Effector memory CD4-positive, alpha-beta T cell (primary cell): ENCODE measurements at regions not wholly inside any gene's neighbourhood (a gene's known extent, or its start where the extent isn't known, plus 50 kb on each side); places are given as distances from the start of the nearest gene placed in this dataset.
"Not testable (repeated sequence)": the region's sequence is repeated elsewhere in the genome, so short reads cannot be mapped to it uniquely, and the experiment has no call there.

ENCODE experiments used
- DNase-seq, 3 donors: peaks; one replicate each; pipeline ENCODE4 v3.0.0-alpha.2; 2020
- H3K27ac ChIP-seq: 2 replicates; pipeline ENCODE4 v1.7.0; 2013; ENCODE audit warnings: mild to moderate bottlenecking, low read length, moderate library complexity; ENCODE audit not compliant: insufficient read depth, poor library complexity, severe bottlenecking
- H3K27me3 ChIP-seq: replicated peaks from 2 replicates; pipeline ENCODE4 v1.7.0; 2013; ENCODE audit warnings: mild to moderate bottlenecking, low read length; ENCODE audit not compliant: insufficient read depth, control insufficient read depth, poor library complexity, severe bottlenecking
- H3K36me3 ChIP-seq: 2 replicates; pipeline ENCODE4 v1.7.0; 2013; ENCODE audit warnings: mild to moderate bottlenecking, low read length, moderate library complexity; ENCODE audit not compliant: control insufficient read depth, insufficient read depth
- H3K4me1 ChIP-seq: 2 replicates; pipeline ENCODE4 v1.7.0; 2013; ENCODE audit warnings: low read length, mild to moderate bottlenecking; ENCODE audit not compliant: control insufficient read depth, insufficient read depth, poor library complexity, severe bottlenecking
- H3K4me3 ChIP-seq: 2 replicates; pipeline ENCODE4 v1.7.0; 2013; ENCODE audit warnings: low read length, low read depth, mild to moderate bottlenecking; ENCODE audit not compliant: insufficient read depth, poor library complexity, severe bottlenecking
- H3K9me3 ChIP-seq: 2 replicates; pipeline ENCODE4 v1.7.0; 2013; ENCODE audit warnings: mild to moderate bottlenecking, low read length, moderate library complexity; ENCODE audit not compliant: control insufficient read depth

- not testable (repeated sequence) for H3K4me1 ChIP-seq, DNase-seq, H3K4me3 ChIP-seq, H3K27me3 ChIP-seq, H3K36me3 ChIP-seq, H3K9me3 ChIP-seq, H3K27ac ChIP-seq
These were observed 125.0 kb downstream of the PRL start for GRCh38 chr6:22171885-22172284.

GRCh38 chr6:22173311-22173710 lies 123.5 kb downstream of the PRL start:
- Histone ChIP-seq H3K36me3 (no peaks in the 10 kb centered on the region), H3K9me3 (peaks cover 3% of the 10 kb centered on the region), H3K27me3 (no peaks in the 10 kb centered on the region), H3K4me3 (no peak overlapping the region), H3K27ac (no peak overlapping the region), H3K4me1 (no peaks in the 10 kb centered on the region)
- DNase-seq = no peak

- not testable (repeated sequence) for H3K4me1 ChIP-seq, H3K36me3 ChIP-seq, H3K27ac ChIP-seq, H3K9me3 ChIP-seq, H3K27me3 ChIP-seq, DNase-seq, H3K4me3 ChIP-seq
These were observed 116.6 kb downstream of the PRL start for GRCh38 chr6:22180250-22180649.

- H3K36me3 ChIP-seq = no peaks in the 10 kb centered on the region
These were observed 112.5 kb downstream of the PRL start for GRCh38 chr6:22184371-22184770.

GRCh38 chr6:22189946-22190345 lies 106.9 kb downstream of the PRL start:
- Histone ChIP-seq H3K36me3 (no peaks in the 10 kb centered on the region), H3K4me3 (no peak overlapping the region), H3K4me1 (no peaks in the 10 kb centered on the region), H3K9me3 (peaks cover 4% of the 10 kb centered on the region), H3K27me3 (no peaks in the 10 kb centered on the region), H3K27ac (no peak overlapping the region)
- no peak for DNase-seq

More at GRCh38 chr6:22184371-22184770, 112.5 kb downstream of the PRL start:
- Histone ChIP-seq H3K4me1 (no peaks in the 10 kb centered on the region), H3K4me3 (no peak overlapping the region), H3K27me3 (no peaks in the 10 kb centered on the region), H3K27ac (no peak overlapping the region), H3K9me3 (peaks cover 4% of the 10 kb centered on the region)
- no peak for DNase-seq

- Histone ChIP-seq H3K27me3 (no peaks in the 10 kb centered on the region), H3K27ac (no peak overlapping the region), H3K4me1 (no peaks in the 10 kb centered on the region), H3K4me3 (no peak overlapping the region), H3K36me3 (no peaks in the 10 kb centered on the region), H3K9me3 (no peaks in the 10 kb centered on the region)
- DNase-seq = no peak
These were observed 102.5 kb downstream of the PRL start for GRCh38 chr6:22194188-22194921.

- no peaks in the 10 kb centered on the region for H3K4me1 ChIP-seq
- no peaks in the 10 kb centered on the region for H3K27me3 ChIP-seq
- H3K4me3 ChIP-seq = no peak overlapping the region
- no peak for DNase-seq
- H3K27ac ChIP-seq = no peak overlapping the region
- no peaks in the 10 kb centered on the region for H3K36me3 ChIP-seq
- H3K9me3 ChIP-seq = no peaks in the 10 kb centered on the region
These were observed 97.1 kb downstream of the PRL start for GRCh38 chr6:22199771-22200170.

GRCh38 chr6:22204153-22204552 lies 92.7 kb downstream of the PRL start:
- no peaks in the 10 kb centered on the region for H3K4me1 ChIP-seq
- DNase-seq = no peak
- no peak overlapping the region for H3K27ac ChIP-seq
- H3K9me3 ChIP-seq = no peaks in the 10 kb centered on the region
- no peaks in the 10 kb centered on the region for H3K36me3 ChIP-seq
- no peak overlapping the region for H3K4me3 ChIP-seq
- no peaks in the 10 kb centered on the region for H3K27me3 ChIP-seq

GRCh38 chr6:22205266-22205665 lies 91.6 kb downstream of the PRL start:
- Histone ChIP-seq H3K36me3 (no peaks in the 10 kb centered on the region), H3K4me3 (no peak overlapping the region), H3K27me3 (no peaks in the 10 kb centered on the region), H3K4me1 (no peaks in the 10 kb centered on the region), H3K27ac (no peak overlapping the region), H3K9me3 (no peaks in the 10 kb centered on the region)
- no peak for DNase-seq

GRCh38 chr6:22206106-22206505 lies 90.7 kb downstream of the PRL start:
- no peak overlapping the region for H3K4me3 ChIP-seq
- no peaks in the 10 kb centered on the region for H3K9me3 ChIP-seq
- no peaks in the 10 kb centered on the region for H3K36me3 ChIP-seq
- H3K27ac ChIP-seq = no peak overlapping the region
- no peak for DNase-seq
- no peaks in the 10 kb centered on the region for H3K4me1 ChIP-seq
- H3K27me3 ChIP-seq = no peaks in the 10 kb centered on the region
